RWPE1 (cell line): ENCODE measurements at regions not wholly inside any gene's neighbourhood (a gene's known extent, or its start where the extent isn't known, plus 50 kb on each side); places are given as distances from the start of the nearest gene placed in this dataset.
A peak's percentile ranks its signal among the peaks of the same experiment; 100 is the strongest.

ENCODE experiments used
- CTCF ChIA-PET: fragments of 350-600 bp; sonication (Branson Sonifier 250); formaldehyde crosslinking; extraction: SDS; loops from one replicate; lab custom pipeline; 2021; lab: Yijun Ruan, JAX
- POLR2A ChIA-PET: fragments of 400-600 bp; formaldehyde crosslinking; extraction: SDS; loops from one replicate; lab custom pipeline; 2020; ENCODE audit warnings: antibody characterized with exemption; ENCODE audit not compliant: low non-redundant PET; lab: Yijun Ruan, JAX
- DNase-seq: peaks from one replicate; pipeline ENCODE4 v3.0.0; 2012; ENCODE audit warnings: low spot score
- H3K27ac ChIP-seq: fragments of 450-650 bp; 2 replicates; pipeline ENCODE4 v1.5.1; 2017
- CTCF ChIP-seq: fragments of 450-650 bp; conservative IDR thresholded peaks from 2 replicates; pipeline ENCODE4 v1.5.1; 2017; ENCODE audit warnings: low read depth, mild to moderate bottlenecking

DNA sequence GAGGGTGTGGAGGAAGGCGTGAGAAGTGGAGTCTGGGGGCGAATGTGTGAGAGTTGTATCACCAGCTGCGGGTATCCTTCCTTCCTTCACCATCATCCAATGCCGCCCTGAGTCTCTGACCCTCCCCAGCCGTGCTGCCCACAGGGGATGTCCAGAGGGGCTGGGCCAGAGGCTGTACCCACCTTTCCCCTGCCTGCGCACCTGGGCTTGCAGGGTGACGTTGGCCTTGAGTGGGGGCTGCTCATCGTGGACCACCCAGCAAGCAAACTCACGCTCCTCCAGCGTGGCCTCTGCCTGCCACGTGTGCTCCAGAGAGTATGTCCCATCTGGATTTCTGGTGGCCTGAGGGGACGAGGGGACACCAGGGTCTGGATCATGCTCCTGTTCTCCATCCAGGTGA lies 116.9 kb upstream of the SIRPA start:
- DNase-seq = no peak
- no peak overlapping the region for H3K27ac ChIP-seq
- TF ChIP-seq CTCF = no peak
- ChIA-PET CTCF (interaction anchor here (0.6 kb wide), 2 partner anchors 25 to 127 kb away, joined by 3 to 5 read pairs; no protein-coding TSS in a partner anchor), POLR2A (no interaction called here)

DNA sequence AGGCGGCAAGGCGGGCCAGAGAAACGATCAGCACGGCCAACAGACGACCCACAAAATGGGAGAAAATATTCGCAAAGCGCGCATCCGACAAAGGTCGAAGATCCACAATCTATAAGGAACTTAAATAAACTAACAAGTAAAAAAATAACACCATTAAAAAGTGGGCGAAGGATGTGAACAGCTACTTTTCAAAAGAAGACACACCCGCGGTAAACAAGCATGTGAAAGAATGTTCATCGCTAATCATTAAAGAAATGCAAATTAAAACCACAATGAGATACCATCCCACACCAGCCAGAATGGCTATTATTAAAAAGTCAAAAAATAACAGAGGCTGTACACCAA lies 117.8 kb upstream of the SIRPA start:
- H3K27ac ChIP-seq = peak overlapping the region; percentile 50; the same call in 1 of the 2 replicates
- ChIA-PET POLR2A (no interaction called here), CTCF (interaction anchor here (0.6 to 2.4 kb wide), 22 partner anchors 9 to 1683 kb away, joined by 3 to 12 read pairs (median 4); no protein-coding TSS in a partner anchor)
- peak; percentile 16; the same call in 1 of the 2 replicates for TF ChIP-seq CTCF
- DNase-seq = no peak

- POLR2A ChIA-PET = no interaction called here
- peak; percentile 71 for DNase-seq
- H3K27ac ChIP-seq = peak overlapping the region; percentile 50
- peak; percentile 87; the same call in 1 of the 2 replicates for TF ChIP-seq CTCF
- CTCF ChIA-PET = interaction anchor here (0.5 to 2.4 kb wide), 28 partner anchors 8 to 1684 kb away, joined by 3 to 12 read pairs (median 4); no protein-coding TSS in a partner anchor
These were observed 118.3 kb upstream of the SIRPA start for GRCh38 chr20:1776681-1777475.

DNA sequence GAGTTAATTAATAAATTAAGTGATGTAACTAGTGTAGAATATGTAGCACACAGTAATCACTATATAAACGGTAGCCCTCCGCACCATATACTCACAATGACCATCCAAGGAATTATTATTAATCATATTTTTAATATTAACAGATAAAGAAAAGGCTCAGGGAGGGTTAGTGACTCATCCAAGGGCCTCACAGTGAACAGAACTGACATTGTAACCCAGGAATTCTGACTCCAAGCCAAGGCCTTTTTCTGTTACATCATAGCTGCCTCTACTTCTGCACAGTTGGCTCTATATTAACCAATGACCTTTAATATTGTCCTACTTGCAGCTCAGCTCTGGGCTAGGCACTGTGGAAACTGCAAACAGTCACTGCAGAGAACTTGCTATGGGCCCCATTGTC lies 117.5 kb upstream of the SIRPG start:
- no peak for TF ChIP-seq CTCF
- H3K27ac ChIP-seq = no peak overlapping the region
- DNase-seq = peak; percentile 17
- ChIA-PET CTCF (no interaction called here), POLR2A (no interaction called here)

GRCh38 chr20:1774479-1774878 lies 116.9 kb upstream of the SIRPG start:
- ChIA-PET CTCF (no interaction called here), POLR2A (no interaction called here)
- DNase-seq = no peak
- TF ChIP-seq CTCF = no peak
- no peak overlapping the region for H3K27ac ChIP-seq

DNA sequence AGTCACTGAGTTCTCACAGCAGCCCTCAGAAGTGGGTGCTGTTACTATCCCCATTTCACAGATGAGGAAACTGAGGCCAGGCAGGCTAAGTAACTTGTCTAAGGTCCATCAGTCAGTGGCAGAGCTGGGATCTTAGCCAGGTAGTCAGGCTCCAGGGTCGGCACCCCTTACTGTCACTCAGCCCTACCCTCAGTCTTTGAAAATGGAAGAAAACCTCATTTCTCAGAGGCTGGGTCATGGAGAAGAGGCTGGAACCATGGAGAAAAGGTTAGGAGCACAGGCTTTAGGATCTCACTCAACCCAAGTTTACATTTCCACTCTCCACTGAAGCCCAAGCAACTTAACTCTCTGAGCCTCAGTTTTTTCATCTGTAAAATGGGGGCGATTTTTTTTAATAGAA lies 116.2 kb upstream of the SIRPG start:
- no peak overlapping the region for H3K27ac ChIP-seq
- TF ChIP-seq CTCF = no peak
- no peak for DNase-seq
- POLR2A ChIA-PET = no interaction called here
- CTCF ChIA-PET = no interaction called here
